ENCODE measurements at regions not wholly inside any gene's neighbourhood (a gene's known extent, or its start where the extent isn't known, plus 50 kb on each side); places are given as distances from the start of the nearest gene placed in this dataset.

DNA sequence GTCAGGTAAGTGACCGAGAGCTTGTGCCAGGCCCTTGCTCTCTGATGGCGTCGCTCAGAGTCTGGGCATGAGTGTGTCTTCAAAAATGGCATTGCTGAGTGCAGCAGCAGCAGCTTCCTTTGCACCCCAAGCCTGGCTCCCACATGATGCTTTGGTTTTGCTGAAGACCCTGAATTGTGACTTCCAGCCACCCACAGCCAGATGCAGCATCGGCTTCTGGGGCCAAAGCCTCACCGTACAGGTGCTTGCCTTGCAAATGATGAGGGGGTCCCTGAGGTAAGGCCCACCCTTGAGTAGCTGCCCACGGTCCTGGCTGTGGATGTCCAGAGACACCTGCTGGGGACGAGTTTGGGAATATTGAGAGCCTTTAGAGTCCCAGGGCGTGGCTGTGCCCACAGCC is 57.9 kb downstream of the JAKMIP3 start:
- no TSS peak for BruUV-seq (replicated peaks)
- no peaks in the 10 kb centered on the region for H3K4me1 ChIP-seq (ENCODE audit: insufficient read depth, low read length, poor library complexity, severe bottlenecking)
- H3K9me3 ChIP-seq (ENCODE audit: low read depth, low read length, poor library complexity, severe bottlenecking) = no peaks in the 10 kb centered on the region
- CTCF ChIA-PET = no interaction called here
- no peak for TF ChIP-seq EZH2 (IDR thresholded peaks at IDR 0.05; ENCODE audit: borderline replicate concordance, low read depth, low read length, poor library complexity, severe bottlenecking)
- TF ChIP-seq, protein P1, sequence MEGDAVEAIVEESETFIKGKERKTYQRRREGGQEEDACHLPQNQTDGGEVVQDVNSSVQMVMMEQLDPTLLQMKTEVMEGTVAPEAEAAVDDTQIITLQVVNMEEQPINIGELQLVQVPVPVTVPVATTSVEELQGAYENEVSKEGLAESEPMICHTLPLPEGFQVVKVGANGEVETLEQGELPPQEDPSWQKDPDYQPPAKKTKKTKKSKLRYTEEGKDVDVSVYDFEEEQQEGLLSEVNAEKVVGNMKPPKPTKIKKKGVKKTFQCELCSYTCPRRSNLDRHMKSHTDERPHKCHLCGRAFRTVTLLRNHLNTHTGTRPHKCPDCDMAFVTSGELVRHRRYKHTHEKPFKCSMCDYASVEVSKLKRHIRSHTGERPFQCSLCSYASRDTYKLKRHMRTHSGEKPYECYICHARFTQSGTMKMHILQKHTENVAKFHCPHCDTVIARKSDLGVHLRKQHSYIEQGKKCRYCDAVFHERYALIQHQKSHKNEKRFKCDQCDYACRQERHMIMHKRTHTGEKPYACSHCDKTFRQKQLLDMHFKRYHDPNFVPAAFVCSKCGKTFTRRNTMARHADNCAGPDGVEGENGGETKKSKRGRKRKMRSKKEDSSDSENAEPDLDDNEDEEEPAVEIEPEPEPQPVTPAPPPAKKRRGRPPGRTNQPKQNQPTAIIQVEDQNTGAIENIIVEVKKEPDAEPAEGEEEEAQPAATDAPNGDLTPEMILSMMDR (conservative IDR thresholded peaks at IDR 0.05; ENCODE audit: low read depth, low read length) = no peak
- POLR2A ChIA-PET (ENCODE audit: low non-redundant PET) = no interaction called here
- no peak overlapping the region for H3K27ac ChIP-seq (ENCODE audit: low read depth, low read length, poor library complexity, severe bottlenecking)
- intact Hi-C loops (cut with micrococcal nuclease; ENCODE audit: unreplicated experiment) = no loop called here
- H3K36me3 ChIP-seq (ENCODE audit: insufficient read depth, low read length, poor library complexity, severe bottlenecking) = no peaks in the 10 kb centered on the region
- H3K4me3 ChIP-seq (ENCODE audit: low read depth, low read length, poor library complexity, severe bottlenecking) = no peak overlapping the region
- H3K27me3 ChIP-seq (replicated peaks; ENCODE audit: insufficient read depth, low read depth, low read length, poor library complexity) = no peaks in the 10 kb centered on the region
- DNase-seq (ENCODE audit: low spot score) = no peak

DNA sequence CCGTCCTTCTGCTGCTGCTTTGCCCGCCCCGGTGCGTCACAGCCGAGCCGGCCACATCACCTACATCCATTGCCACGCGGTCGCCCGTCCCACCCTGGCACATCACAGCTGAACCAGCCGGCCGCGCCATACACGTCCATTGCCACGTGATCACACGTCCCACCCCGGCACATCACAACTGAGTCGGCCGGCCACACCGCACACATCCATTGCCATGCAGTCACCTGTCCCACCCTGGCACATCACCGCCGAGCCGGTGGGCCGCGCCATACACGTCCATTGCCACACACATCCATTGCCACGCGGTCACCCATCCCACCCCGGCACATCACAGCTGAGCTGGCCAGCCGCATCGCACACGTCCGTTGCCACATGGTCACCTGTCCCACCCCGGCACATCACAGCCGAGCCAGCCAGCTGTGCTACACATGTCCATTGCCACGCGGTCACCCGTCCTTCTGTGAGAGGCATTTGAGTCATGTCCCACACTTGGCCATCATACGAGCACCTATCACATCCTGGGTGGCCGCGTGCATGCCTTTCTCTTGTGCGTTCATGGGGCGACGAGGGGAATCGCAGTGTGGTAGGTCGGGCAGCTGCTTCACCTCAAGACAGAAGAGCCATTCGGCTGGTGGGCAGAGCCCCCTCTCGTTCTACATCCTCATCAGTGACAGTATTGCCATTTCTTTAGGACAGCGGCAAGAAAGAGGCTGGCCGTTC is 58.6 kb downstream of the JAKMIP3 start:
- Histone ChIP-seq H3K27me3 (replicated peaks; ENCODE audit: insufficient read depth, low read depth, low read length, poor library complexity) (no peaks in the 10 kb centered on the region), H3K4me1 (ENCODE audit: insufficient read depth, low read length, poor library complexity, severe bottlenecking) (no peaks in the 10 kb centered on the region), H3K4me3 (ENCODE audit: low read depth, low read length, poor library complexity, severe bottlenecking) (no peak overlapping the region), H3K36me3 (ENCODE audit: insufficient read depth, low read length, poor library complexity, severe bottlenecking) (no peaks in the 10 kb centered on the region), H3K27ac (ENCODE audit: low read depth, low read length, poor library complexity, severe bottlenecking) (no peak overlapping the region), H3K9me3 (ENCODE audit: low read depth, low read length, poor library complexity, severe bottlenecking) (no peaks in the 10 kb centered on the region)
- TF ChIP-seq, protein P1 (conservative IDR thresholded peaks at IDR 0.05; ENCODE audit: low read depth, low read length) = no peak
- no peak for TF ChIP-seq EZH2 (IDR thresholded peaks at IDR 0.05; ENCODE audit: borderline replicate concordance, low read depth, low read length, poor library complexity, severe bottlenecking)
- BruUV-seq (replicated peaks) = no TSS peak
- ChIA-PET POLR2A (ENCODE audit: low non-redundant PET) (no interaction called here), CTCF (no interaction called here)
- no peak for DNase-seq (ENCODE audit: low spot score)
- intact Hi-C loops (cut with micrococcal nuclease; ENCODE audit: unreplicated experiment) = no loop called here

DNA sequence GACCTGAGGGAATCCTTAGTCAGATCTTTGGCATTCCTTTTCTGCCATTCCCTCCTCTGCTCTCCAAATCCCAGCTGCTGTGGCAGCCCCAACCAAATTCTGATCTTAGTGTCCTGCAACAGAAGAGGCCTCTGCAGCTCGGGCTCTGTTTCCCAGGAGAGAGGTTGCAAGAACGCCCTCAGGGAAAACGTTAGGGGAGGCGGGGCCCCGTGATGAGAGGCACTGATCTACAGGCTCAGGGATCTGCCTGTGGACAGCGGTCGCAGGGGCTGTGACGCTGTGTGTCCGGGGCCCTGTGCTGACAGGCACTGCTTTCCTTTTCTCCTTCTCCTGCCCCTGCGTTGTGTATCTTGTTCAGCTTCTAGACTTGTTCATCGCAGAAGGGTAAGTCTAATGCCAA is 57.3 kb upstream of the DPYSL4 start:
- intact Hi-C loops (cut with micrococcal nuclease; ENCODE audit: unreplicated experiment) = no loop called here
- no peak for DNase-seq (ENCODE audit: low spot score)
- Histone ChIP-seq H3K27ac (ENCODE audit: low read depth, low read length, poor library complexity, severe bottlenecking) (no peak overlapping the region), H3K36me3 (ENCODE audit: insufficient read depth, low read length, poor library complexity, severe bottlenecking) (no peaks in the 10 kb centered on the region), H3K9me3 (ENCODE audit: low read depth, low read length, poor library complexity, severe bottlenecking) (no peaks in the 10 kb centered on the region), H3K4me1 (ENCODE audit: insufficient read depth, low read length, poor library complexity, severe bottlenecking) (peaks cover 6% of the 10 kb centered on the region), H3K27me3 (replicated peaks; ENCODE audit: insufficient read depth, low read depth, low read length, poor library complexity) (no peaks in the 10 kb centered on the region), H3K4me3 (ENCODE audit: low read depth, low read length, poor library complexity, severe bottlenecking) (no peak overlapping the region)
- ChIA-PET POLR2A (ENCODE audit: low non-redundant PET) (interaction anchor here (0.7 kb wide), 1 partner anchor 179 kb away, joined by 12 read pairs; no protein-coding TSS in a partner anchor), CTCF (no interaction called here)
- no TSS peak for BruUV-seq (replicated peaks)
- TF ChIP-seq, protein P1 (conservative IDR thresholded peaks at IDR 0.05; ENCODE audit: low read depth, low read length) = no peak
- no peak for TF ChIP-seq EZH2 (IDR thresholded peaks at IDR 0.05; ENCODE audit: borderline replicate concordance, low read depth, low read length, poor library complexity, severe bottlenecking)

All from A673 (cell line).